Liver (tissue), 8 donors: ENCODE measurements at regions not wholly inside any gene's neighbourhood (a gene's known extent, or its start where the extent isn't known, plus 50 kb on each side); places are given as distances from the start of the nearest gene placed in this dataset.

Experiments used
- DNase-seq: peaks from one replicate; pipeline ENCODE4 v3.0.0-alpha.2; 2017; ENCODE audit warnings: low spot score
- H3K27ac ChIP-seq, 2 donors: one replicate each; pipeline ENCODE4 v1.7.0; 2013; ENCODE audit warnings: inconsistent platforms in 2 of 2, low read length in 2 of 2, control low read depth in 1 of 2, low read depth in 1 of 2, mild to moderate bottlenecking in 1 of 2
- H3K27me3 ChIP-seq, 4 donors: one replicate each; pipeline versions ENCODE4 v1.6.1 to v1.7.0; 2013; ENCODE audit warnings: low read length in 3 of 4, inconsistent platforms in 1 of 4, mild to moderate bottlenecking in 1 of 4, moderate library complexity in 1 of 4; ENCODE audit not compliant: control insufficient read depth in 4 of 4, insufficient read depth in 4 of 4
- H3K36me3 ChIP-seq, 4 donors: one replicate each; pipeline versions ENCODE4 v1.6.1 to v1.7.0; 2013; ENCODE audit warnings: low read length in 3 of 4, mild to moderate bottlenecking in 3 of 4, low read depth in 1 of 4, moderate library complexity in 1 of 4; ENCODE audit not compliant: control insufficient read depth in 4 of 4, insufficient read depth in 3 of 4
- H3K4me1 ChIP-seq, 4 donors: one replicate each; pipeline versions ENCODE4 v1.6.1 to v1.7.0; 2013; ENCODE audit warnings: low read length in 3 of 4, mild to moderate bottlenecking in 3 of 4, moderate library complexity in 1 of 4; ENCODE audit not compliant: control insufficient read depth in 4 of 4, insufficient read depth in 4 of 4
- H3K4me3 ChIP-seq, 3 donors: one replicate each; pipeline versions ENCODE4 v1.6.1 to v1.7.0; 2013; ENCODE audit warnings: low read length in 3 of 3, control low read depth in 1 of 3, low read depth in 1 of 3, mild to moderate bottlenecking in 1 of 3
- H3K9ac ChIP-seq, 2 donors: one replicate each; pipeline ENCODE4 v1.7.0; 2013; ENCODE audit warnings: low read length in 2 of 2, mild to moderate bottlenecking in 2 of 2, moderate library complexity in 2 of 2, control low read depth in 1 of 2, low read depth in 1 of 2
- H3K9me3 ChIP-seq, 4 donors: one replicate each; pipeline versions ENCODE4 v1.6.1 to v1.7.0; 2013; ENCODE audit warnings: low read length in 3 of 4; ENCODE audit not compliant: control insufficient read depth in 4 of 4
- ATF3 ChIP-seq: IDR thresholded peaks from 2 replicates; pipeline ENCODE4 v1.6.1; 2016; ENCODE audit warnings: antibody characterized with exemption
- EGR1 ChIP-seq, 2 donors: IDR thresholded peaks; 2 replicates each; pipeline ENCODE4 v1.6.1; 2016 to 2018; ENCODE audit warnings: antibody characterized with exemption in 2 of 2, low read depth in 2 of 2
- FOXA1 ChIP-seq: IDR thresholded peaks from 2 replicates; pipeline ENCODE4 v1.6.1; 2016; ENCODE audit warnings: antibody characterized with exemption
- FOXA2 ChIP-seq: IDR thresholded peaks from 2 replicates; pipeline ENCODE4 v1.6.1; 2016; ENCODE audit warnings: antibody characterized with exemption
- GABPA ChIP-seq, 2 donors: IDR thresholded peaks in 1 of 2; conservative IDR thresholded peaks in 1 of 2; 2 replicates each; pipeline ENCODE4 v1.6.1; 2016; ENCODE audit warnings: antibody characterized with exemption in 2 of 2, mild to moderate bottlenecking in 1 of 2, moderate library complexity in 1 of 2
- HNF4A ChIP-seq, 2 donors: conservative IDR thresholded peaks; 2 replicates each; pipeline ENCODE4 v1.6.1; 2016; ENCODE audit warnings: antibody characterized with exemption in 2 of 2, mild to moderate bottlenecking in 2 of 2
- HNF4G ChIP-seq: IDR thresholded peaks from 2 replicates; pipeline ENCODE4 v1.6.1; 2016; ENCODE audit warnings: antibody characterized with exemption
- JUND ChIP-seq, 2 donors: IDR thresholded peaks; 2 replicates each; pipeline ENCODE4 v1.6.1; 2016; ENCODE audit warnings: antibody characterized with exemption in 2 of 2
- NR2F2 ChIP-seq: IDR thresholded peaks from 2 replicates; pipeline ENCODE4 v1.6.1; 2016; ENCODE audit warnings: antibody characterized with exemption
- RAD21 ChIP-seq, 2 donors: IDR thresholded peaks; 2 replicates each; pipeline ENCODE4 v1.6.1; 2016; ENCODE audit warnings: antibody characterized with exemption in 2 of 2, mild to moderate bottlenecking in 2 of 2
- REST ChIP-seq: IDR thresholded peaks from 2 replicates; pipeline ENCODE4 v1.6.1; 2016; ENCODE audit warnings: antibody characterized with exemption, mild to moderate bottlenecking
- RXRA ChIP-seq, 2 donors: IDR thresholded peaks; 2 replicates each; pipeline ENCODE4 v1.6.1; 2017 to 2018; ENCODE audit warnings: antibody characterized with exemption in 2 of 2, mild to moderate bottlenecking in 1 of 2
- SP1 ChIP-seq: IDR thresholded peaks from 2 replicates; pipeline ENCODE4 v1.6.1; 2018; ENCODE audit warnings: antibody characterized with exemption, mild to moderate bottlenecking
- TAF1 ChIP-seq: conservative IDR thresholded peaks from 2 replicates; pipeline ENCODE4 v1.6.1; 2016; ENCODE audit warnings: antibody characterized with exemption, mild to moderate bottlenecking
- YY1 ChIP-seq: IDR thresholded peaks from 2 replicates; pipeline ENCODE4 v1.6.1; 2016; ENCODE audit warnings: antibody characterized with exemption, mild to moderate bottlenecking
- ZBTB33 ChIP-seq: IDR thresholded peaks from 2 replicates; pipeline ENCODE4 v1.6.1; 2016; ENCODE audit warnings: antibody characterized with exemption
- WGBS: extraction: QIAGEN DNeasy Blood & Tissue Kit; methylation state at CpG from one replicate; pipeline ENCODE4 v1.1.7; 2013; 5-methylcytosine and 5-hydroxymethylcytosine counted together
- TF ChIP-seq, protein P1 (sequence below): IDR thresholded peaks from 2 replicates; pipeline ENCODE4 v1.6.1; 2016; ENCODE audit warnings: antibody characterized with exemption
- TF ChIP-seq, protein P2 (sequence below): fragments of 150-350 bp; IDR thresholded peaks from 2 replicates; pipeline ENCODE4 v1.5.1; 2017; ENCODE audit warnings: improper control_type of control experiment, low read depth, low read length; ENCODE audit not compliant: missing input control
- donor health status: healthy.
- donor health status: healthy.
- donor health status: healthy.
- donor health status: healthy.
- donor health status: healthy.

DNA sequence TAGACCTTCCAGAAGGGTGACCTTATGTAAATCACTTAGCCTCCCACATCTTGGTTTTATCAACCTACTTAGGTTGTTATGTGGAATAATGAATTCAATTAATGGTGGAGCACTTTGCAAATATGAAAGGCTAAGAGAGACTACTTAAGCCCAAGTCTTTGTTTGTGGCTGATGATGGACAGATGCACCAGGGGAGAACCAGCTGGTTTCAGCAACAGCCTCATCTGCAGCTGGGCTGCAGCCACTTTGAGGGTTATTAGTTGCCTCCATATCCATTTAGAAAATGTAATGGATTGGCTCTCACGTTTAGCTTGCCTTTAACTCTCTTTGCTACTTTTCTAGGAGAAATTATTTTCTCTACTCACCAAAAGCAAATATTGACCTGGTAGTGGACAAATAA, 146.6 kb downstream of the ESM1 start:
- H3K4me1 ChIP-seq = peaks cover 6 to 36% (median 27%) of the 10 kb centered on the region in 4 donors
- peak overlapping the region; percentile 14 to 16 for H3K27ac ChIP-seq
- H3K9me3 ChIP-seq = no peaks in the 10 kb centered on the region
- no peak overlapping the region for H3K4me3 ChIP-seq
- no peaks in the 10 kb centered on the region for H3K27me3 ChIP-seq
- no peaks in the 10 kb centered on the region for H3K36me3 ChIP-seq
- no peak overlapping the region for H3K9ac ChIP-seq
- no peak for DNase-seq
- TF ChIP-seq FOXA1 (no peak), YY1 (no peak), SP1 (no peak), TAF1 (no peak), ATF3 (no peak), JUND (IDR thresholded peaks at IDR 0.05) (no peak), ZBTB33 (no peak), REST (no peak), HNF4G (no peak)
- TF ChIP-seq, protein P1, sequence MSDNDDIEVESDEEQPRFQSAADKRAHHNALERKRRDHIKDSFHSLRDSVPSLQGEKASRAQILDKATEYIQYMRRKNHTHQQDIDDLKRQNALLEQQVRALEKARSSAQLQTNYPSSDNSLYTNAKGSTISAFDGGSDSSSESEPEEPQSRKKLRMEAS = no peak
- TF ChIP-seq, protein P2, sequence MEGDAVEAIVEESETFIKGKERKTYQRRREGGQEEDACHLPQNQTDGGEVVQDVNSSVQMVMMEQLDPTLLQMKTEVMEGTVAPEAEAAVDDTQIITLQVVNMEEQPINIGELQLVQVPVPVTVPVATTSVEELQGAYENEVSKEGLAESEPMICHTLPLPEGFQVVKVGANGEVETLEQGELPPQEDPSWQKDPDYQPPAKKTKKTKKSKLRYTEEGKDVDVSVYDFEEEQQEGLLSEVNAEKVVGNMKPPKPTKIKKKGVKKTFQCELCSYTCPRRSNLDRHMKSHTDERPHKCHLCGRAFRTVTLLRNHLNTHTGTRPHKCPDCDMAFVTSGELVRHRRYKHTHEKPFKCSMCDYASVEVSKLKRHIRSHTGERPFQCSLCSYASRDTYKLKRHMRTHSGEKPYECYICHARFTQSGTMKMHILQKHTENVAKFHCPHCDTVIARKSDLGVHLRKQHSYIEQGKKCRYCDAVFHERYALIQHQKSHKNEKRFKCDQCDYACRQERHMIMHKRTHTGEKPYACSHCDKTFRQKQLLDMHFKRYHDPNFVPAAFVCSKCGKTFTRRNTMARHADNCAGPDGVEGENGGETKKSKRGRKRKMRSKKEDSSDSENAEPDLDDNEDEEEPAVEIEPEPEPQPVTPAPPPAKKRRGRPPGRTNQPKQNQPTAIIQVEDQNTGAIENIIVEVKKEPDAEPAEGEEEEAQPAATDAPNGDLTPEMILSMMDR = no peak
- 33% methylated on average over 1 of the region's 1 CpG for WGBS

DNA sequence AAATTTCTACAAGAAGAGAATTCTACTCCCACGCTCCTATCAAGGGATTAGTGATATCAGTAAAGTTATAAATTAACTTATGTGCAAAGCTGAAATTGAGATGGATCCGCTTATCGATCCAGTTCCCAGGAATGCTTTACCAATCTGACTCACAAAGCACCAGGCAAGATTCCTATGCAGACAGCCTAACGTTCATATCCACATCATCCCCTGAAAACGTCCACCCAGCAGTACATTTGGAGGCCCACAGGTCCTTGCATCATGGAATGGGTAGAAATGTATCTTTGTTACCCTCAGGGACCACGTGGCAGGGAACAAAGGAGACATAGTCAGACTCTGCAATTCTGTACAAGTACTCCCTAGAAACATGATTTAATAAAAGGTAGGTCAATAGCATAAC, 147.4 kb downstream of the ESM1 start:
- Histone ChIP-seq H3K36me3 (no peaks in the 10 kb centered on the region), H3K27ac (no peak overlapping the region), H3K4me3 (no peak overlapping the region), H3K9me3 (no peaks in the 10 kb centered on the region), H3K27me3 (no peaks in the 10 kb centered on the region), H3K4me1 (peaks cover 6 to 36% (median 27%) of the 10 kb centered on the region in 4 donors), H3K9ac (no peak overlapping the region)
- no peak for DNase-seq
- WGBS = 35% methylated on average over 6 of the region's 6 CpGs
- TF ChIP-seq JUND (IDR thresholded peaks at IDR 0.05) = peak in 1 of 2 donors; percentile 36
- no peak for TF ChIP-seq NR2F2
- TF ChIP-seq, protein P2 = no peak
- TF ChIP-seq RAD21 (IDR thresholded peaks at IDR 0.05) = peak in 1 of 2 donors; percentile 51
- peak; percentile 76 for TF ChIP-seq SP1
- peak; percentile 49 to 90 for TF ChIP-seq EGR1 (IDR thresholded peaks at IDR 0.05; ENCODE audit: low read depth in 2 of 2)
- TF ChIP-seq, protein P1 = no peak
- TF ChIP-seq RXRA (IDR thresholded peaks at IDR 0.05) = peak in 1 of 2 donors; percentile 40
- TF ChIP-seq FOXA1 = no peak
- TF ChIP-seq HNF4A (conservative IDR thresholded peaks at IDR 0.05) = peak in 1 of 2 donors; percentile 42
- peak; percentile 62 for TF ChIP-seq TAF1
- TF ChIP-seq GABPA (IDR thresholded peaks at IDR 0.05 in 1 of 2, conservative IDR thresholded peaks at IDR 0.05 in 1 of 2) = no peak
- TF ChIP-seq YY1 = peak; percentile 28
- no peak for TF ChIP-seq REST
- TF ChIP-seq FOXA2 = no peak
